HCT116 (cell line): ENCODE measurements at regions not wholly inside any gene's neighbourhood (a gene's known extent, or its start where the extent isn't known, plus 50 kb on each side); places are given as distances from the start of the nearest gene placed in this dataset.

Source experiments
- CTCF ChIP-seq, 3 experiments: fragments of 200-600 bp in 1 of 3; sonication (generic) in 1 of 3; IDR thresholded peaks in 2 of 3; conservative IDR thresholded peaks in 1 of 3; 2 replicates each; pipeline ENCODE4 v1.5.1; 2012 to 2017; ENCODE audit warnings: low read depth in 2 of 3, low read length in 2 of 3, antibody characterized with exemption in 1 of 3, borderline replicate concordance in 1 of 3, control low read depth in 1 of 3, mild to moderate bottlenecking in 1 of 3, mixed read lengths in 1 of 3, mixed run types in 1 of 3, moderate library complexity in 1 of 3; ENCODE audit not compliant: insufficient read depth in 1 of 3
- SP1 ChIP-seq: IDR thresholded peaks from 2 replicates; pipeline ENCODE4 v1.6.1; 2012; ENCODE audit warnings: low read depth

- TF ChIP-seq CTCF (IDR thresholded peaks at IDR 0.05 in 2 of 3, conservative IDR thresholded peaks at IDR 0.05 in 1 of 3; ENCODE audit: borderline replicate concordance in 1 of 3, insufficient read depth in 1 of 3, low read depth in 2 of 3, low read length in 2 of 3) (no peak), SP1 (no peak)
Measured at GRCh38 chr13:55653497-55653896, 1487.2 kb upstream of the PRR20A start.
